SIG-M5 treated with dmso at 0.1 percent for 504 hours (cell line): ENCODE measurements at regions not wholly inside any gene's neighbourhood (a gene's known extent, or its start where the extent isn't known, plus 50 kb on each side); places are given as distances from the start of the nearest gene placed in this dataset.
"Not testable (repeated sequence)": the region's sequence is repeated elsewhere in the genome, so short reads cannot be mapped to it uniquely, and the experiment has no call there.

Source experiments
- DNase-seq: peaks from one replicate; lab custom pipeline; 2025; ENCODE audit not compliant: unreplicated experiment; lab: John Stamatoyannopoulos, UW

DNA sequence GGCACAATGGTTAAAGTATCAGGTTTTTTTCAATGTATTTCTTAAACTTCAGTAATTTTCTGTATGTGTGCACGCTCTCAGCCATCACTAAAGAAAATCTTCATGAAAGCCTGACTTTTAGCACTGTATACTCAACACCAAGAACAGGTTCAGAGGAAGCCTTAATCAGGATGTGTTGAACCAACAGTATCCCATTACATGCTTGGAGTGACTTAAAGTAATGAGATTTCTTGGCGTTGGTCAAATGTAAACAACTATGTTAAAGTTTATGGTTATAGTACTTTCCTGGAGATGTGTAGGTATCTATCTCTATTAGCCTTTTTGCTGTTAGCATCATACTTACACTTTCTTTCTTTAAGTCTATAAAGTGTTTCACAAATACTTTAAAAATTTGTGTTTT lies 335.0 kb downstream of the CCER1 start:
- DNase-seq, result no peak

GRCh38 chr12:90618586-90618985 lies 336.4 kb downstream of the CCER1 start:
- no peak for DNase-seq

DNA sequence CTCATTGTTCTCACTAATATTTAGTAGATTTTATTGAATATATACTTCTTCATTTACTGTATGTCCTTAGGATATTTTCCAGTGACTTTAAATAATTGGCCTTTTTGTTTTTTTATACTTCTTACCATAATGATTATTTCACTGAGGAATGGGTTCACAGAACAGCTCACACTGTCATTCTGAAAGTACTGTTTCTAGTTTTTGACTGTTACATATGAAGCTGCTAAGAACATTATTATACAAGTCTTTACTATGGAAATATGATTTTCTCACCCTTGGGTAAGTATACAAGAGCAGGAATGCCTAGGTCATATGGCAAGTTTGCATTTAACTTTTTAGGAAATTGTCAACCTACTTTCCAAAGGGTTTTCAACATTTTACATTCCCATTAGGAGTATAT lies 343.1 kb downstream of the CCER1 start:
- no peak for DNase-seq

DNA sequence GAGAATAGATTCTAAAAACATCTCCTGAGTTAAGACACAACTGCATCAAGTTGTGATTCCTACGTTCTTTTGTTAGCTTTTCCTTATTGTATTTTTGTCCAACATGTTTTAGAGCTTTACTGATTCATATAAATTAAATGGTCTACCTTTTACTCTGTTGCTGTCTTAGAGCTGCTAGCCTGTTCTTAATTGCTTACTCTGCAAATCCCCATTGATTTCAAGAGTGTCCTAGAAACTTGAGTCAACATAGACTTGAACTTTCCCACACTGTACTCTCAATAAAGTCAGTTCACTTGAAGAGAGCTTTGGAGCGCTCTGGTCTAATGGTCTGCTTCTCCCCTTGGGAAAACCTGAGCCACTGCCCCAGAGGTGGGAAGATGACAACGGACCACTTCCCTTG lies 343.9 kb downstream of the CCER1 start:
- no peak for DNase-seq

DNA sequence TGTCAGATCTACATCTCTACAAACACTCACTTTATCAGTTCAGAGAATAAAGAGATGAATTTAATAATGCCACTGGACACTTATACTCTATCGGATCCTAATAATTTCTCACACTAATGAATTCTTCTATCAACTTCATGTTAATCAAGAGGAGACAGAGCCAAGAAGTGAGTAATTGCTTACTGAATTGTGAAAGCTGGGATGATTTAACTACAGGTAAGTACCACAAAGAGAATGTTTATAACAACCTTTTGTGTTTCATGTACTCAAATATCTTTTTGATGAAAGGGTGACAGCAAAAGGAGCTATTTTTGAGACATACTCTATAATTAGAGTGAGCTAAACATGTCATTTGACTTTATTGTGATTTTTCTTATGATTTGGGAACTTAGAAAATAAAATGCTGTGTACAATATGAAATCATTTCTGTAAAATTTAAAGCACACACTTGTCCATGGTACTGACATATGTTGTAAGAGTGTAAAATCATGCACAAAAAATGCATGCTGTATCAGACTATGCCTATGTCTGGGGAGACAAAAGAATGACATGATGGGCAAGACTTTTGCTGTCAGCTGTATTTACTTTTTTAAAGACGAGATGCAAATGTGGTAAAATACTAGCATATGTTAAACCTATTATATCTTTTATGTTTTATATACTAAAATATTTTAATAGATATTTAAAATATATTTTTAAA lies 361.2 kb downstream of the CCER1 start:
- DNase-seq, result no peak

- DNase-seq, result no peak
These were observed 365.0 kb downstream of the CCER1 start for GRCh38 chr12:90589956-90590355.

DNA sequence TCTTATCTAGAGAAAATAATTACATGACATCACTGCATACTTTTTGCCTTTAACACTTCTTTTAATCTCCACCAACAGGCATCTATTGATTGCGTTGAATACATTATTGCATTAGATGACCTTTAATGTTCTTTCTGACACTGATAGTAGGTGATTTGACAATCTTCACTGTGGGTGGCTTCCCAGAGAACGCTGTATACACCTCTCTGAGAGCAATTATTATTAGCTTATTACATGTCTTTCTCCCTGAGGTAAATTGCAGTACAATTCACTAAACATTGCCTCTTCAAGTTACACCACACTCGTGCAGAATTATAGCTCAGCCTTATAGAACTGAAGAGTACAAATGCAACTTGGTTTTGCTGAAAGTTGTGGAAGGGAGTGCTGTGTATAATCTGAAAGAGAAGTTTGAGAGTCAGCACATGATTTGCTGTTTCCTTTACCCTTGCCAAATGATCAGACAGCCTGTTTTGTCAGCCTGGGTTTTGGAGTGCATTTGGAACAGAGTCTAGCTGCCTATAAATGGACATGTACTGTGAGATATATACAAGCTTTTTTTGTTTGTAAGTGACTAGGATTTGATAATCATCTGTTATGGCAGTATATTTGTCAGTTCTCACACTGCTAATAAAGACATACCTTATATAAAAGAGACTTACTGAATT lies 369.2 kb downstream of the CCER1 start:
- DNase-seq, result no peak

DNA sequence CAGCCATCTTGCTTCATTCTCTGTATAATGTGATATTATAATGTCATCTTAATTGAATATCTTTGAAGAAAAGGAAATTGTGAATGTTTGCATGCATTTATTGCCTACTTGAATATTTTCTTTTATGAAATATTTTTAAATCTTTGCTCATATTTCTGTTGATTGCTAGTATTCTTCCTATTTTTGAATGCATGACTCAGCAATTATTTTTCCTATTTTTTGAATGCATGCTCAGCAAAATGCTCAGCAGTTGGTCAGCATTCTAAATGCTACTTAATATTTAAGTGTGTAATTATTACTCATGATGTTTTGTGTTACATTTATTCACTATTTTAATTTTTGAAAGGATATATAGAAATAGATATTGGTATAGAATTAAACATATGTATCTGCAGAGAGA lies 378.3 kb downstream of the CCER1 start:
- no peak for DNase-seq

GRCh38 chr12:90575995-90576394 lies 379.0 kb downstream of the CCER1 start:
- no peak for DNase-seq

DNA sequence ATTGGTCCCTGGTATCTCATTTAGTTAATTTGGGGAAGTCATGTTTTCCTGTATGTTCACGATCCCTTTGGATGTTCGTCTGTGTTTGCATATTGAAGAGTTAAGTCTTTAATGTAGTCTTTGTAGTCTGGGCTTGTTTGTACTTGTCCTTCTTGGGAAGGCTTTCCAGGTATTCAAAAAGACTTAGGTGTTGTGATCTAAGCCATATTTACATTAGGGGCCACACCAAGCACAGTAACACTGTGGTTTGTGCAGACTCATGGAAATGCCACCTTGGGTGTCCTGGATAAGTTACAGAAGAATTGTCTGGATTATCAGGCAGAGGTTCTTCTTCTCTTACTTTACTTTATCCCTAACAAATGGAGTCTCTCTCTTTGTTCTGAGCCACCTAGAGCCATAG lies 380.3 kb downstream of the CCER1 start:
- no peak for DNase-seq

- DNase-seq, result no peak
These were observed 382.2 kb downstream of the CCER1 start for GRCh38 chr12:90572778-90573177.

DNA sequence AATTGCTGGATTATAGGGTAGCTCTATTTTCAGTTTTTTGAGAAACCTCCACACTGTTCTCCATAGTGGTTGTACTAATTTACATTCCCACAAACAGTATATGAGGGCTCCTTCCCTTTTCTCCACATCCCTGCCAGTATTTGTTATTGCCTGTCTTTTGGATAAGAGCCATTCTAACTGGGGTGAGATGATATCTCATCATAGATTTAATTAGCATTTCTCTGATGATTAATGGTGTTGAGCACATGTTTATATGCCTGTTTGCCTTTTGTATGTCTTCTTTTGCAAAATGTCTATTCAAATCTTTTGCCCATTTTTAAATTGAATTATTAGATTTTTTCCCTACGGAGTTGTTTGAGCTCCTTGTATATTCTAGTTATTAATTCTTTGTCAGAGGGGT lies 385.3 kb downstream of the CCER1 start:
- DNase-seq, result no peak

GRCh38 chr12:90562671-90563070 lies 392.3 kb downstream of the CCER1 start:
- DNase-seq, result no peak

DNA sequence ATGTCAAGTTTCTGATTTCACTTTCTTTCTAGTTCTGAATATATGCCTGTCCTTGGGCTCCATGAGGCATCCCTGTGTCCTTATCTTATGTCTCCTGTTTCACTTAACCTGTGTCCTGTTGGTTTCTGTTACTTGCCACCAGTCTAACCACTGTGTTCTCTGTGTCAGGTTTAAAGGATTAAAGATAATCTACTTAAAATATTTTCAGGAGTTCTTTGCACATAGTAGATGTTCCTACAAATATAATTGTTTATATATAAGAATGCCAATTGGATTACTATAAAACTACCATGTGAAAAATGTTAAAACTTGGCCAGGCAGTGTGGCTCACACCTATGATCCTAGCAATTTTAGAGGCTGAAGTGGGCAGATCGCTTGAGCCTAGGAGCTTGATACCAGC lies 406.4 kb downstream of the CCER1 start:
- DNase-seq, result no peak

- no peak for DNase-seq
These were observed 408.5 kb downstream of the CCER1 start for GRCh38 chr12:90546511-90546910.

DNA sequence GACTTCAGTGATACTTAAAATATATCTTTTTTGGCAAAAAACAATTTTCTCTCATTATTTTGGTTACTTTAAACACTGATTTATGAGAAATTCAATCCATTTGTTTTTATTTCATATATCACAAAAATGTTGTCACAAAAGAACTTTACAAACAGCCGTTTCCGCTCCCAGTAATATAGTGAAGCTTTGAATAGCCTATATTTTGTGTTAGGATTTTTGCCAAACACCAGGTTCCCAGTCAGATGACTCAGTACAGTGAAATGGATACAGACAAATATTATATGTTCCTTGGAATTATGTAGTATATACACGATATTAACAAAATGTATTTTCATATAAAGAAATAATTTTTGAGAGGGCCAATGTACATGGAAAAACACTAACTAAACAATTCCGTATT lies 411.1 kb downstream of the CCER1 start:
- DNase-seq, result no peak

- DNase-seq, result no peak
These were observed 411.6 kb downstream of the CCER1 start for GRCh38 chr12:90543374-90543773.

- DNase-seq, result not testable (repeated sequence)
These were observed 412.1 kb downstream of the CCER1 start for GRCh38 chr12:90542852-90543251.

DNA sequence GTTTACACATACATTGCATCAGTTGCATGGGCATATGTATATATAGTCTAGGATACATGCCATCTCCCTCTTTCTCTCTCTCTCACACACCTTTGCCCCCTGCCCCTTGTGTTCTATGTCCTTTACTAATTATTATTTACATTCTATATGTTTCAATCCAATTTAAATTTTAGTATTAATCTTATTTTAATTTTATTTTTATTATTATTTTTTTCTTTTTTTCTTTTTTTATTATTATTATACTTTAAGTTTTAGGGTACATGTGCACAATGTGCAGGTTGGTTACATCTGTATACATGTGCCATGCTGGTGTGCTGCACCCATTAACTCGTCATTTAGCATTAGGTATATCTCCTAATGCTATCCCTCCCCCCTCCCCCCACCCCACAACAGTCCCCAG lies 421.1 kb downstream of the CCER1 start:
- DNase-seq, result not testable (repeated sequence)

GRCh38 chr12:90520002-90520734 lies 434.8 kb downstream of the CCER1 start:
- DNase-seq, result no peak

DNA sequence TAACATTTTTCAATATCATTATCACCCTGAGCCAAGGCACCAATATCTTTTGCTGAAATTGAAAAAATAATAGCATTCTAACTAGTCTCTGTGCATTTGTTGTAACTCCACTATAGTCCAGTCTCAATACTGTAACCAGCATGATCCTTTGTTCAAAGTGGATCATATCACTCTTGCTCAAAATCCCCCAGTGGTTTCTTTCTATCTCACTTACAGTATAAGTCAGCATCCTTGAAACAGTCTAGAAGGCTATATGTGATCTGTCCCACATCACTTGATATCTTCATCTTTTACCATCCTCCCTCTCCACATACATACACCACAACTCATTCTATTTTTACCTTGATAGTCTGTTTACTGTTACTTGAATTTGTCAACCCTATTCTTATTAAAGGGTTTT lies 435.7 kb downstream of the CCER1 start:
- DNase-seq, result no peak
